GM12872 (cell line): ENCODE measurements at regions not wholly inside any gene's neighbourhood (a gene's known extent, or its start where the extent isn't known, plus 50 kb on each side); places are given as distances from the start of the nearest gene placed in this dataset.

ENCODE experiments used
- CTCF ChIP-seq: IDR thresholded peaks from 3 replicates; pipeline ENCODE4 v1.5.1; 2011; ENCODE audit warnings: low read depth, mild to moderate bottlenecking, low read length, moderate library complexity; ENCODE audit not compliant: insufficient read depth

- TF ChIP-seq CTCF = no peak
Measured at GRCh38 chr6:15872241-15873103, 209.6 kb upstream of the DTNBP1 start.

- TF ChIP-seq CTCF = no peak
Measured at GRCh38 chr6:15871276-15871675, 208.4 kb upstream of the DTNBP1 start.

GRCh38 chr6:15870333-15871043 lies 207.7 kb upstream of the DTNBP1 start:
- TF ChIP-seq CTCF = no peak

- no peak for TF ChIP-seq CTCF
Measured at GRCh38 chr6:15864708-15865062, 201.9 kb upstream of the DTNBP1 start.

GRCh38 chr6:15864038-15864707 lies 201.3 kb upstream of the DTNBP1 start:
- no peak for TF ChIP-seq CTCF

GRCh38 chr6:15862810-15863209 lies 200.0 kb upstream of the DTNBP1 start:
- TF ChIP-seq CTCF = no peak

GRCh38 chr6:15861486-15861885 lies 198.7 kb upstream of the DTNBP1 start:
- no peak for TF ChIP-seq CTCF
